CD4-positive, alpha-beta T cell (primary cell): ENCODE measurements at regions not wholly inside any gene's neighbourhood (a gene's known extent, or its start where the extent isn't known, plus 50 kb on each side); places are given as distances from the start of the nearest gene placed in this dataset.

Experiments
- ATAC-seq: fragments of 200-7000 bp; cut with Tn5 transposase; one replicate; pipeline ENCODE4 v1.10.0; 2022; ENCODE audit warnings: mild to moderate bottlenecking; ENCODE audit not compliant: poor library complexity
- CTCF ChIA-PET: fragments of 350-600 bp; sonication (Branson Sonifier 250); formaldehyde crosslinking; loops from one replicate; lab custom pipeline; 2021; ENCODE audit warnings: antibody characterized with exemption, inconsistent platforms; lab: Charles Lee
- POLR2A ChIA-PET: fragments of 350-600 bp; sonication (Branson Sonifier 250); formaldehyde crosslinking; loops from one replicate; lab custom pipeline; 2021; ENCODE audit warnings: antibody characterized with exemption, inconsistent platforms; lab: Charles Lee
- DNase-seq, 14 experiments: peaks; one replicate each; pipeline ENCODE4 v3.0.0-alpha.2; 2013 to 2020; ENCODE audit warnings: mixed read lengths in 2 of 14
- H3K27ac ChIP-seq, 2 donors: one replicate each; pipeline versions ENCODE4 v1.5.1 to v1.7.0; 2013; ENCODE audit warnings: low read length in 2 of 2, low read depth in 1 of 2, mild to moderate bottlenecking in 1 of 2
- H3K27me3 ChIP-seq, 2 experiments: 1 replicate in 1 of 2; 2 replicates in 1 of 2; pipeline versions ENCODE4 v1.6.1 to v1.7.0; 2013; ENCODE audit warnings: low read length in 2 of 2, control low read depth in 1 of 2, mild to moderate bottlenecking in 1 of 2, moderate library complexity in 1 of 2; ENCODE audit not compliant: insufficient read depth in 2 of 2, control insufficient read depth in 1 of 2
- H3K36me3 ChIP-seq: one replicate; pipeline ENCODE4 v1.6.1; 2013; ENCODE audit warnings: low read length, control low read depth; ENCODE audit not compliant: insufficient read depth
- H3K4me1 ChIP-seq: one replicate; pipeline ENCODE4 v1.6.1; 2013; ENCODE audit warnings: low read length, control low read depth; ENCODE audit not compliant: insufficient read depth
- H3K4me3 ChIP-seq: one replicate; pipeline ENCODE4 v1.5.1; 2013; ENCODE audit warnings: mild to moderate bottlenecking, low read length, moderate library complexity
- H3K9me3 ChIP-seq, 2 experiments: 1 replicate in 1 of 2; 2 replicates in 1 of 2; pipeline versions ENCODE4 v1.6.1 to v1.7.0; 2013; ENCODE audit warnings: low read length in 2 of 2, mild to moderate bottlenecking in 2 of 2, control low read depth in 1 of 2, moderate library complexity in 1 of 2; ENCODE audit not compliant: control insufficient read depth in 1 of 2, insufficient read depth in 1 of 2
- H3K27ac Mint-ChIP-seq: one replicate; pipeline ENCODE4 v1.8.0; 2020; ENCODE audit warnings: mixed read lengths
- H3K27me3 Mint-ChIP-seq: one replicate; pipeline ENCODE4 v1.8.0; 2021; ENCODE audit warnings: mixed read lengths
- H3K36me3 Mint-ChIP-seq: one replicate; pipeline ENCODE4 v1.8.0; 2021; ENCODE audit warnings: low read depth, mixed read lengths
- H3K4me1 Mint-ChIP-seq: one replicate; pipeline ENCODE4 v1.8.0; 2021; ENCODE audit warnings: low read depth, mixed read lengths
- H3K4me3 Mint-ChIP-seq: one replicate; pipeline ENCODE4 v1.8.0; 2020; ENCODE audit warnings: mild to moderate bottlenecking, mixed read lengths
- H3K9me3 Mint-ChIP-seq: one replicate; pipeline ENCODE4 v1.8.0; 2020; ENCODE audit warnings: mixed read lengths
- CTCF ChIP-seq: fragments of 200-600 bp; IDR thresholded peaks from one replicate; pipeline ENCODE4 v1.8.0; 2022; ENCODE audit warnings: antibody characterized with exemption, mild to moderate bottlenecking
- intact Hi-C, 2 experiments: fragments of 100-400 bp; cut with DNase I in 1 of 2; cut with micrococcal nuclease in 1 of 2; formaldehyde crosslinking; loops; one replicate each; pipeline versions ENCODE4 v1.15.1 to v1.9.0; 2023 to 2025; cut with DNase I, micrococcal nuclease

DNA sequence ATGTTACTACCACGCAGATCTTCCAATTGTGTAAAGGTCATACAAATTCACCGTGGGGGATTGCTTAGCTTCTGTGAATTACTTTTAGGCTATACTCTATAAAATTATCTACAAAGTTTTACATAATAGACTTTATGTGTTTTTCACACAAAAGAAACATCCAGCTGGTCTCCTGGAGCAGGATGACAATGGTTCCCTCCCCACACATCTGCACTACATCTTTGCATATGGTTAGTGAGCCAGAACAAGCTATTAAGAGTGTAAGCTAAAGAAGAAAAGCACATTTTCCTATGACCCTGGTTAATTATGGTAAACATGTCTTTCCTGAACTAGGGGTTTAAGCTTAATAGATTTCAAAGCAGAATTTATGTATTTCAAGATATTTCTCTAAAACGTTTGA is 295.1 kb downstream of the ASXL3 start:
- TF ChIP-seq CTCF, result no peak
- Histone ChIP-seq H3K27me3 (no peaks in the 10 kb centered on the region), H3K4me1 (no peaks in the 10 kb centered on the region), H3K27ac (no peak overlapping the region), H3K4me3 (no peak overlapping the region), H3K36me3 (no peaks in the 10 kb centered on the region), H3K9me3 (no peaks in the 10 kb centered on the region)
- ATAC-seq, result no peak
- CTCF ChIA-PET, result no interaction called here
- Mint-ChIP-seq H3K27me3 (no peaks in the 10 kb centered on the region), H3K36me3 (no peaks in the 10 kb centered on the region), H3K4me3 (no peak overlapping the region), H3K9me3 (peaks cover 4% of the 10 kb centered on the region), H3K27ac (no peak overlapping the region), H3K4me1 (no peaks in the 10 kb centered on the region)
- intact Hi-C loops, result no loop called here
- POLR2A ChIA-PET, result no interaction called here
- no peak for DNase-seq

GRCh38 chr18:33871363-33872025 is 293.5 kb downstream of the ASXL3 start:
- ChIA-PET CTCF (no interaction called here), POLR2A (no interaction called here)
- no peaks in the 10 kb centered on the region for H3K36me3 Mint-ChIP-seq
- Histone ChIP-seq H3K36me3 (no peaks in the 10 kb centered on the region), H3K9me3 (no peaks in the 10 kb centered on the region), H3K27me3 (no peaks in the 10 kb centered on the region), H3K4me3 (no peak overlapping the region), H3K27ac (no peak overlapping the region), H3K4me1 (no peaks in the 10 kb centered on the region)
- intact Hi-C loops, result no loop called here
- H3K27me3 Mint-ChIP-seq, result no peaks in the 10 kb centered on the region
- H3K9me3 Mint-ChIP-seq, result peaks cover 2% of the 10 kb centered on the region
- no peak for TF ChIP-seq CTCF
- no peak overlapping the region for H3K27ac Mint-ChIP-seq
- no peaks in the 10 kb centered on the region for H3K4me1 Mint-ChIP-seq
- H3K4me3 Mint-ChIP-seq, result no peak overlapping the region
- DNase-seq (no peak), ATAC-seq (no peak)

- peaks cover 2% of the 10 kb centered on the region for H3K9me3 Mint-ChIP-seq
- no peak for ATAC-seq
- no peak for DNase-seq
- Histone ChIP-seq H3K4me1 (no peaks in the 10 kb centered on the region), H3K27ac (no peak overlapping the region), H3K27me3 (no peaks in the 10 kb centered on the region), H3K9me3 (no peaks in the 10 kb centered on the region), H3K4me3 (no peak overlapping the region), H3K36me3 (no peaks in the 10 kb centered on the region)
- no peak overlapping the region for H3K27ac Mint-ChIP-seq
- TF ChIP-seq CTCF, result no peak
- POLR2A ChIA-PET, result interaction anchor here (0.5 kb wide), 1 partner anchor 9 kb away, joined by 3 read pairs; no protein-coding TSS in a partner anchor
- CTCF ChIA-PET, result no interaction called here
- no peak overlapping the region for H3K4me3 Mint-ChIP-seq
- no peaks in the 10 kb centered on the region for H3K4me1 Mint-ChIP-seq
- H3K27me3 Mint-ChIP-seq, result no peaks in the 10 kb centered on the region
- H3K36me3 Mint-ChIP-seq, result no peaks in the 10 kb centered on the region
- intact Hi-C loops, result no loop called here
Measured at GRCh38 chr18:33870059-33870458, 292.0 kb downstream of the ASXL3 start.
